Right ventricle myocardium superior (tissue), 1 donor: ENCODE measurements at regions not wholly inside any gene's neighbourhood (a gene's known extent, or its start where the extent isn't known, plus 50 kb on each side); places are given as distances from the start of the nearest gene placed in this dataset.
"Not testable (repeated sequence)": the region's sequence is repeated elsewhere in the genome, so short reads cannot be mapped to it uniquely, and the experiment has no call there.

Experiments used
- ATAC-seq: fragments of 200-7000 bp; cut with Tn5 transposase; one replicate; pipeline ENCODE4 v1.9.1; 2020; ENCODE audit warnings: mild to moderate bottlenecking; ENCODE audit not compliant: poor library complexity
- DNase-seq: peaks from one replicate; pipeline ENCODE4 v3.0.0-alpha.2; 2020
- intact Hi-C: fragments of 100-400 bp; cut with DNase I; formaldehyde crosslinking; loops from one replicate; pipeline ENCODE4 v1.11.2; 2022
- donor health status: DM: no; HTN: yes; CAD: no; lungs with severe emphysema.

DNA sequence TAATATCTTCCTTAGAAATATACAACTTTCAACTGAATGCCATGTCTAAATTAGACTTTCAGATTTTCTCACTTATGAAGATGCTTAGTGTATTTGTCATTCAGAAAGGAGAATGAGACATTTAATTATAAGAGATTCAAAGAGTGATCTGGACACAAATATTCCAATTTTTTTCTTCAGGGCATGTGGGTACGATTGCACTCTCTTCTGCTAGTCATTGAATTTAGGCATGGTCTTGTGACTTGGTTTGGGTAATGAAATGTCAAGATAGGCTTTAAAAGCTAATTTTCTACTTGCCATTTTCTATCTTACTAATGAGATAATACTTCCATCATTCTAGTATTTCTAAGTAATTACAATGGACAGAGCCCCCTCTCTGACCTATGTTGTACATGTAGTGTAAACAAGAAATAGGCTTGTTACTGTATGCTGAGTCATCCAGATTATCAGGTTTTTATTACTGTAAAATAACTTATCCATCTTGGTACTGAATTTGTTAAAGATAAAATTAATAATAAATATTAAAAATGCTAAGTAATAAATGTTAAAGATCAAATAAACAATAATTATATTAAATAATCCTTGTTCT, 770.8 kb upstream of the BCHE start:
- intact Hi-C loops, result no loop called here
- ATAC-seq, result no peak
- no peak for DNase-seq

DNA sequence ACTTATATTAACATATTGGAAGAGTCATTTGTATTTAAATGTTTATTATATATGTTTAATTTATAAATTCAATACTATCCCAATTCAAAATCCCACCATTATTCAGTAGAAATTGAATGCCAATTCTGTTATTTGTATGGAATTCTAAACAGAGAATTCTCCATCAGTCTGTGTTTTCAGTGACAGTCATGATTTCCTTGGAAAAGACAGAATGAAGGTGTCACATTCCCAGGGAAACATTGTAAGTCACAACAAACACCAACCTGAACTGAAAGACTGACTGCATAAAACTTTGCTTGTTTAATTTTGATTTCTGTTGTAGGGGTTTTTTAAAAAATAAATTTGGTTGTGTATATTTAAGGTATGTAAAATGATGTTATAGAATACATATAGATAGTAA, 769.8 kb upstream of the BCHE start:
- no peak for ATAC-seq
- intact Hi-C loops, result no loop called here

DNA sequence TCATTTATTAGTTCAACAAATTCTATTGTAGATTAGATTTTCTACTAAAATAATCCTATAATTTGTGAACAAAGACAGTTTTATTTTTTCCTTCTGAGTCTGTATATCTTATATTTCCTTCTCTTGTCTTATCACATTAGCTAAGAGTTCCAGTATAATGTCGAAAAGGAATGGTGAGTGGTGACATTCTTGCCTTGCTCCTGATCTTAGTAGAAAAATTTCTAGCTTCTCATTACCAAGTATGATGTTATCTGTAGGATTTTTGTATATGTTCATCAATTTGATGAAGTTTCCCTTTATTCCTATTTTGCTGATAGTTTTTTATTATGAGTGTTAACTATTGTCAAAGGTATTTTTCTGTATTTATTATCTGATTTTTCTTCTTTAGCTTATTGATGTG, 756.6 kb upstream of the BCHE start:
- intact Hi-C loops, result no loop called here
- no peak for ATAC-seq
- no peak for DNase-seq

More for the DNA sequence above, 769.8 kb upstream of the BCHE start:
- DNase-seq, result no peak

DNA sequence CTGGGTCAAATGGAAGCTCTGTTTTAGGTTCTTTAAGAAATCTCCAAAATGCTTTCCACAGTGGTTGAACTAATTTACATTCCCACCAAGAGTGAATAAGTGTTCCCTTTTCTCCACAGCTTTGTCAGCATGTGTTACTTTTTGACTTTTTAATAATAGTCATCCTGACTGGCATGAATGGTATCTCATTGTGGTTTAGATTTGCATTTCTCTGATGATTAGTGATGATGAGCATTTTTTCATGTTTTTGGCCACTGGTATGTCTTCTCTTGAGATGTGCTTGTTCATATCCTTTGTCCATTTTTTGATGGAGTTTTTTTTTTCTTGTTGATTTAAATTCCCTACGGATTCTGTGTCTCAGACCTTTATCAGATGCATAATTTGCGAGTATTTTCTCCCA, 745.0 kb upstream of the BCHE start:
- DNase-seq (no peak), ATAC-seq (no peak)
- intact Hi-C loops, result no loop called here

DNA sequence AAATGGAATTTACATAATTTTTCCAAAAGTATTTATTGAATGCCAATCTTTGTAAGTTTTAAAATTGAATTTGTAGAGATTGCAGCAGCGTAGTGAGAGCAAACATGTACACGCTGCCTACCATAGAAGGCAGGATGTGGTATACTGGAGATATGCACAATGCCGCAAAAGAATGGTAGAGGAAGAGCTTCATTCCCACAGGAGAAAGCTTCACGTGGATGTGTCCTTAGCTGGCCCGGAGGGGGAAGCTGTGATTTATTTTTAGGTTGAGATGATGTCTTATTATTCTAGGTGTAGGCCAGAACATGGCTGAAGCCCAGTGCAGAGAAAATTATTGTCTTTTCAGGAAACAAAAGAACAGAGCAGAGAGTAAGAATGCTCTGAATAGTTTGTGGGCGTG, 743.3 kb upstream of the BCHE start:
- DNase-seq (no peak), ATAC-seq (no peak)
- intact Hi-C loops, result no loop called here

DNA sequence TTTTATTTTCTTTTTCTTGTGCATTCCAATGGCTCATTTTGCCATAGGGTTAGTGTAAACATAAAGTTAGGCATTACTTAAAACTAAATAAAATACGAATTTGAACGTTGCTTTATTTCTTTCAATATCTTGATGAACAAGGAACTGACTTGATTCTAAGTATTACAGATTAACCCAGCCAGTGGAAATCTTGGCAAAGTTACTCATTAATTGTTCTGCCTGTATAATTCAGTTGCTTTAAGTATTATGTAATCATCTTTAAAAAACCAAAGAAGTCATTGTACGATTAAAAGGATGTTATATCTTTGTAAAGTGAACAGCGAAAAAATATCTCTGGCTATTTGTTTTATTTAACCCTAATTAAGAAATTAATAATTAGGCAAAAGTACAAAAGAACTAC, 737.9 kb upstream of the BCHE start:
- DNase-seq (no peak), ATAC-seq (no peak)
- intact Hi-C loops, result no loop called here

DNA sequence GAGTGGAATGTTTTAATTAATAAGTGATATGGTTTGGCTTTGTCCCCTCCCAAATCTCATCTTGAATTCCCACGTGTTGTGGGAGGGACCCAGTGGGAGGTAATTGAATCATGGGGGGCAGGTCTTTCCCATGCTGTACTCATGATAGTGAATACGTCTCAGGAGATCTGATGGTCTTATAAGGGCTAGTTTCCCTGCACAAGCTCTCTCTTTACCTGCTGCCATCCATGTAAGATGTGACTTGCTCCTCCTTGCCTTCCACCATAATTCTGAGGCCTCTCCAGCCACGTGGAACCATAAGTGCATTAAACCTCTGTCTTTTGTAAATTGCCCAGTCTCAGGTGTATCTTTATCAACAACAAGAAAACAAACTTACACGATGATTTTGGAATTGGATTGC, 734.5 kb upstream of the BCHE start:
- intact Hi-C loops, ATAC-seq, DNase-seq: not testable (repeated sequence)

DNA sequence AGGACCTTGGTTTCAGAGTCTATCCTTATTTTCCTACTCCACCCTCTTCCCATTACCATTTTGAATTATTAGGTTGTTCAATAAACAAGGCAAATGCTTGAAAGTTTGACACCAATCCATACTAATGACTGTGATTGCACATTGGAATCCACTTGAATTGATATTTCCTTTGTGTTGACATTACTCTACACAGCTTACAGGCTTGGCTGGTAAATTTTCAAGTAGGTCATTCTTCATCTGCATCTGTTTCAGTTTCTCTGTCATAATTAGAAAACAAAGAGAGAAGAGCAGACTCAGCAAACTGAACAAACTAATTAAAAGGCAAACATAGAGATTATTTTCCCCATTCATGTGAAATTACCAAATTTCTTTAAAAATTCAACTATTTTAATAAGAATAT, 732.9 kb upstream of the BCHE start:
- DNase-seq (no peak), ATAC-seq (no peak)
- intact Hi-C loops, result no loop called here

DNA sequence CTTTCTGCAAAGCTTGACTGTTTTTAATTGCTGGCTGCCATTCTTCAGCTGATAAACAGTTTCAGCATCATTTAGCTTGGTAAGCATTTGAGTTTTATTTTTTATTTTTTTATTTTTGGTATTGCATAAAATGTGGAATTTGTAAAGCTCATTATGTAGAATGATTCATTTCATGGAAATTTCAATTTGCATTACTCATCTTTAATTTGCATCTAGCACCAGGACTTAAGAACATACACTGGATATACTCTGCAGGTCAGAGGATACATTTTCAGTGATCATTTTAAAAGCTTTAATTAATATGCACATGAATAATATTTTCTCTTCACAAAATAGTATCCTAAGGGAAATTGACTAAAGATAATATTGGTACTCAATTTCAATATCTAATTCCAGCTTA, 732.4 kb upstream of the BCHE start:
- ATAC-seq, result no peak
- DNase-seq, result no peak
- intact Hi-C loops, result no loop called here

DNA sequence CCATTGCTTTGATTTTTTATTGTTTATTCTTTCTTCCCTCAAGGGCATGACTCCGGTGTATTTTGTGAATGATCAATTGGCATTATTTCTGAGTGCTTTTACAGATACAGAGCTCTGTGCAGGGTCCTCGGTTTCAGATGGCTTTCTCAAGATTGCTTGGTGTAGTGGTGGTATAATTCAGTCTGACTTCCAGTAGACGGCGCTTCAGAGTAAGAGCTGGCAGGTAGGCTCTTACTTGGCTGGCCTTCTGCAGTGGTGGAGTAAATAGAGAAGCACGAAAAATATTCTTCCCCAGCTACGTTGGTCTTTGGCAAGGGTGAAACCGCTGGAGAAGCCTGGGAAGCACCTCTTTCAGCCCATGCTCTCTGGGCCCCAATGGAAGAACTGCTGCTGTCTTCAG, 723.0 kb upstream of the BCHE start:
- DNase-seq (no peak), ATAC-seq (no peak)
- intact Hi-C loops, result no loop called here

DNA sequence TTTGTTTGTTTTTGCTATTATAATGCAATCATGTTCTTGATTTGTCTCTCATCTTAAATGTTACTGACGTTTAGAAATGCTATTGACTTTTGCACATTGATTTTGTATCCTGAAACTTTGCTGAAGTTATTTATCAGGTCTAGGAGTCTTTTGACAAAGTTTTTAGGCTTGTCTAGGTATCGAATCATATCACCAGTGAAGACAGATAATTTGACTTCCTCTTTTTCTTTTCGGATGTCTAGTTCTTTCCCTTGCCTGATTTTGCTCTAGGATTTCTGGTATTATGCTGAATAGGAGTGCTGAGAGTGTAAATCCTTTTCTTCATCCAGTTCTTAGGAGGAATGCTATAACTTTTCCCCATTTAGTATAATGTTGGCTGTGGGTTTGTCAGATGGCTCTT, 719.7 kb upstream of the BCHE start:
- DNase-seq (no peak), ATAC-seq (no peak)
- intact Hi-C loops, result no loop called here

DNA sequence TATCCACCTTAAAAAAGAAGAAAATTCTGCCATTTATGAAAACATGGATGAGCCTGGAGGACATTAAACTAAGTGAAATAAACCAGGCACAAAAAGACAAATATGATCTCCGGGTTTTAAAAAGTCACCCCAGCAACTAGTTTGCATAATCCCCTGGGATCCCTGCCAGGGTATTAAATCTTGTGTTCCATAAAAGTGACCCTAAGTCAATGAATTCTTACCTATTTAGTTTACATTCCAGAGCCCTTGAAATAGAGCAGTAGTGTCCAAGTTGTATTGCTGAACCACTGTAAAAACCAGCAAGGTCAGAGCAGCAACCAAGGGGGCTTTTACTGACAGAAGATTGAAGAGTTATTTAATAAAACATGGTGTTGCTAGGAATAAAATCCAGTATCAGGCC, 716.8 kb upstream of the BCHE start:
- intact Hi-C loops, result no loop called here
- DNase-seq (no peak), ATAC-seq (no peak)

DNA sequence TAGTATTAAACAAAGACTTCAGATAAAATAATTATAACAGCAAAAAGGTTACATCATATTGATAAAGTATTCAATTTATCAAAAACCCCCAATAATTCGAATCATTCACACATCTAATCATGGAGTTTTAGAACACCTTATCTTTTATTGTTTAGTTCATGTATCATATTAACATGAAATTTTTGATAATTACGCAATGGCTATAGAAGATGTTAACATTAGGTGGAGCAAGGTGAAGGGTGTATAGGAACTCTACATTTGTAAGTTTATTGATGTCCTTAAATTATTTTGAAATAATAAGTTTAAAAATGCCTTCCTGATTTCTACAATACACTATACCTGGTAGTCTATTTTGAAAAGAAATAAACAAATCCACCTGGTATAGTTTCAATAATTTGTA, 696.5 kb upstream of the BCHE start:
- no peak for DNase-seq

DNA sequence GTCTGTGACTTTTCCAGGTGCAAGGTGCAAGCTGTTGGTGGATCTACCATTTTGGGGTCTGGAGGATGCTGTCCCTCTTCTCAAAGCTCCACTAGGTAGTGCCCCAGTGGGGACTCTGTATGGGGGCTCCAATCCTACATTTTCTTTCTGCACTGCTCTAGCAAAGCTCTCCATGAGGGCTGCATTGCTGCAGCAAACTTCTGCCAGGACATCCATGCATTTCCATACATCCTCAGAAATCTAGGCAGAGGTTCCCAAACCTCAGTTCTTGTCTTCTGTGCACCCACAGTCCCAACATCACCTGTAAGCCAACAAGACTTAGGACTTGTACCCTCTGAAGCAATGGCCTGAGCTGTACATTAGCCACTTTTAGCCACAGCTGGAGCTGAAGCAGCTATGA, 694.5 kb upstream of the BCHE start:
- intact Hi-C loops, result no loop called here

More for the DNA sequence above, 696.5 kb upstream of the BCHE start:
- intact Hi-C loops, result no loop called here
- no peak for ATAC-seq

DNA sequence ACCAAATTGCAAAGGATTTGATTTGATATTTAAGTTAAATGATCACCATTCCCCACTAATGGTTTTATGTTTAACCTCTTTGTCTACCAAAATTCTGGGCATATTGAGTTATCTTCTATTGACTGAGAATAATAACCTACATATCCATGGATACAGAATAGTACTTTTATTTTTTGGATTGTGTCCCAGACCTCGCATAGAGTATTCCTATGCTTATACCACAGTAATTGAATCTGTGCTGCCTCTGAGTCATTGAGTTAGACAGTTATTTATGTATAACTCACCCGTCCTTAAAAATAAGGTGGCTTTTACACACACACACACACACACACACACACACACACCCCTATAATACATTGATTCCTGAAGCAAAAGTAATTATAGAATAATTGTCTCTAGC, 690.1 kb upstream of the BCHE start:
- no peak for ATAC-seq
- DNase-seq, result no peak
- intact Hi-C loops, result no loop called here

More for the DNA sequence above, 694.5 kb upstream of the BCHE start:
- no peak for DNase-seq
- ATAC-seq, result no peak

DNA sequence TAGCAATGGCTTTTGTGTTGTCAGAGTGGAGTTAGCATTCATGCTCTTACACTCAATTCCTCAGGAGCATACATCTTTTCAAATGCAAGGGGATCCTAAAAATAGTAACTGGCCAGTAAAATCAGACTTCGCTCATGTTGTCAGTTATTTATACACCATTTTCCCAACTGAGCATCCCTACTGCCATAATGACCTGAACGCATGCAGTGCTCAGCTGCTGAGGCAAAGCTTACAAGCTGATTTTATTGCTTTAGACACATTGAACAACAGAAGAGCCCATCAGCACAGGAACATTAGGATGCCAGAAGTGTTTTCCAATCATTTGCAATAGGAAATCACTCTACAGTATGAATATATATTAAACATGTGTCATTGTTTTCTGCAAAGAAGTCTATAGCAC, 689.7 kb upstream of the BCHE start:
- ATAC-seq (no peak), DNase-seq (no peak)
- intact Hi-C loops, result no loop called here

DNA sequence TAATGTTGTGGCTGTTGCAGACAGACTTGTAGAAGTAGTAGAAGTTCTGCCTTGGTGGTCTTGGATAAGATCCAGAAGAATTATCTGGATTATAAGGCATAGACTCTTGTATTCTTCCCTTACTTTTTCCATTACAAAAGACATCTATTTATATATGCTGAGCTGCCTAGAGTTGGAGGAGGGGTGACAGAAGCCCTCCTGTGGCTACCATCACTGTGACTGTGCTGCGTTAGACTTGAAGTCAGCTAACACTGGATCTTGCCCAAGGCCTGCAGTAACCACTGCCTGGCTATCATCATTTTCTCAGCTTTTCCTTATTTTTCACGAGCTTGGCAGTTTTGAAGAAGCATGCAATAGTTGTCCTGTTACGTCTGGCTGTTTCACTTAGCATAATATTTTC, 684.8 kb upstream of the BCHE start:
- ATAC-seq (no peak), DNase-seq (no peak)
- intact Hi-C loops, result no loop called here

DNA sequence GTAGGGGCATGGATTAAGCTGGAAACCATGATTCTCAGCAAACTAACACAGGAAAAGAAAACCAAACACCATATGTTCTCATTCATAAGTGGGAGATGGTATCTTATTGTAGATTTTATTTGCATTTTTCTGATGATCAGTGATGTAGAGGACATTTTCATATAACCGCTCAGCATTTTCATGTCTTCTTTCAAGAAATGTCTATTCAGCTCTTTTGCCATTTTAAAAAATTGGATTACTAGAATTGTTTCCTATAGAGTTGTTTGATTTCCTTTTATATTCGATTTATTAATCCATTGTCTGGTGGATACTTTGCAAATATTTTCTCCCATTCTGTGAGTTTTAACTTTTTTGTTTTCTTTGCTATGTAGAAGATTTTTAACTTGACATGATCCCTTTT, 682.2 kb upstream of the BCHE start:
- intact Hi-C loops, result no loop called here
- DNase-seq (no peak), ATAC-seq (no peak)

DNA sequence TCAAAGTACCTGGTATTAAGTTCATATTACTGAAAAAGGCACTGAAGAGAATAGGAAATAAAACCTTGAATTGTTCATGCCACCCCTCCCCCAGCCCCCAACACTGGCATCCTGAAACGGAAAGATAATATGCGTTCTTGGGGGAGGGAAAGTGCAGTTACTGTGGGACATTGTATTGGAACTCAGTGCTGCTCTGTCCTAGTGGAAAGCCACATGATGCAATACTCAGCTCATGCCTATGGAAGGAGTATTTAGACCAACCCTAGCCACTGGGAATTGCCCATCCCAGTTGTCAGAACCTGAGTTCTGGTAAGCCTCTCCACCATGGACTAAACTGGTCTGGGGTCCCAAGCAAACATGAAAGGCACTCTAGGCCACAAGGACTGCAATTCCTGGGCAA, 680.8 kb upstream of the BCHE start:
- intact Hi-C loops, result no loop called here
- no peak for DNase-seq

DNA sequence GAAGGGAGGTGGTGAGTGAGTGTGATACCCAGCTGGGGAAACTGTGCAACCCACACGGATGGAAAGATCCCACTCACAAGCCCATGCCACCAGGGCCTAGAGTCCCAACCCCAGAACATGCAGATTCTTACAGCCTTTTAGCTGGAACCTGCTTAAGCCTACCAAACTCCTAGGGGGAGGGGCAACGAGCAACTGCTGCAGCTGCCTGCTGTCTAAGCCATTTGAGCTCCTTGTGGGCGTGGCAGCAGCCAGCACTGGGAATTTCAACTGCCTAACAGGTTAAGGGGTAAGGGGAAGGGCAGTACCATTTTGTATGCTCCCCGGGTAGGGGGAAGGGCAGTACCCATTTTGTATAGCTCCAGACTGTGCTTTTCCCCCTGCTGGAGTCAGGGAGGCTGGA, 673.2 kb upstream of the BCHE start:
- no peak for DNase-seq
- no peak for ATAC-seq
- intact Hi-C loops, result no loop called here

More for the DNA sequence above, 680.8 kb upstream of the BCHE start:
- no peak for ATAC-seq

DNA sequence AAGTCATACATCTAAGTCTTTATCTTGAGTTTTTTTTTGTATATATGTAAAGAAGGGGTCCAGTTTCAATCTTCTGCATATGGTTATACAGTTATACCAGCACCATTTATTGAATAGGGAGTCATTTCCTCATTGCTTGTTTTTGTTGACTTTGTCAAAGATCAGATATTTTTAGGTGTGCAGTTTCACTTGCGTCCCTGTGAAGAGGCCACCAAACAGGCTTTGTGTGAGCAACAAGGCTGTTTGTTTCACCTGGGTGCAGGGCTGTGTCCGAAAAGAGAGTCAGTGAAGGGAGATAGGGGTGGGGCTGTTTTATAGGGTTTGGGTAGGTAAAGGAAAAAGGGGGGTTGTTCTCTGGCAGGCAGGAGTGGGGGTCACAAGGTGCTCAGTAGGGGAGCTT, 663.2 kb upstream of the BCHE start:
- DNase-seq, intact Hi-C loops, ATAC-seq: not testable (repeated sequence)
